SK-N-SH (cell line): ENCODE measurements at regions not wholly inside any gene's neighbourhood (a gene's known extent, or its start where the extent isn't known, plus 50 kb on each side); places are given as distances from the start of the nearest gene placed in this dataset.

Experiments used
- CTCF ChIA-PET: fragments of 300-600, 350-600 bp; formaldehyde crosslinking; extraction: SDS; loops from one replicate; lab custom pipeline; 2021; lab: Yijun Ruan, JAX
- POLR2A ChIA-PET: fragments of 350-600 bp; sonication (Branson Sonifier 250); formaldehyde crosslinking; extraction: SDS; loops from one replicate; lab custom pipeline; 2020; ENCODE audit warnings: antibody characterized with exemption, inconsistent platforms; lab: Yijun Ruan, JAX
- DNase-seq: peaks from one replicate; pipeline ENCODE4 v3.0.0; 2012
- H2AFZ ChIP-seq: fragments of 200-600 bp; sonication (generic); 2 replicates; pipeline ENCODE4 v1.8.1; 2016; ENCODE audit warnings: antibody characterized with exemption, mild to moderate bottlenecking, low read depth
- H3F3A ChIP-seq: fragments of 200-600 bp; sonication (generic); replicated peaks from 2 replicates; pipeline ENCODE3; 2016; ENCODE audit warnings: antibody characterized with exemption, mild to moderate bottlenecking; ENCODE audit not compliant: insufficient read depth
- H3K27ac ChIP-seq, 2 experiments: fragments of 200-500 bp in 1 of 2; fragments of 200-600 bp in 1 of 2; sonication (Bioruptor generic) in 1 of 2; sonication (generic), shearing (Covaris generic) in 1 of 2; 2 replicates each; pipeline versions ENCODE4 v1.5.1 to v1.6.1; 2014 to 2016; ENCODE audit warnings: low read depth in 2 of 2, inconsistent platforms in 1 of 2, low read length in 1 of 2, mild to moderate bottlenecking in 1 of 2, mixed read lengths in 1 of 2
- H3K27me3 ChIP-seq: fragments of 200-600 bp; sonication (generic), shearing (Covaris generic); 2 replicates; pipeline ENCODE4 v1.6.1; 2016; ENCODE audit warnings: mixed run types; ENCODE audit not compliant: insufficient read depth
- H3K36me3 ChIP-seq, 2 experiments: fragments of 200-500 bp in 1 of 2; fragments of 200-600 bp in 1 of 2; sonication (Bioruptor generic) in 1 of 2; sonication (generic) in 1 of 2; replicated peaks in 1 of 2; 2 replicates each; pipeline versions ENCODE3 to v1.5.1; 2014 to 2016; ENCODE audit warnings: low read length in 1 of 2, mild to moderate bottlenecking in 1 of 2; ENCODE audit not compliant: insufficient read depth in 2 of 2, control insufficient read depth in 1 of 2
- H3K4me1 ChIP-seq, 2 experiments: fragments of 200-500 bp in 1 of 2; fragments of 200-600 bp in 1 of 2; sonication (Bioruptor generic) in 1 of 2; sonication (generic), shearing (Covaris generic) in 1 of 2; 2 replicates each; pipeline versions ENCODE4 v1.5.1 to v1.6.1; 2014 to 2016; ENCODE audit warnings: low read depth in 1 of 2, low read length in 1 of 2, mixed run types in 1 of 2; ENCODE audit not compliant: insufficient read depth in 2 of 2, control insufficient read depth in 1 of 2
- H3K4me2 ChIP-seq: fragments of 200-600 bp; sonication (generic), shearing (Covaris generic); 2 replicates; pipeline ENCODE4 v1.6.1; 2017; ENCODE audit warnings: mixed run types
- H3K4me3 ChIP-seq, 2 experiments: fragments of 200-500 bp in 1 of 2; fragments of 200-600 bp in 1 of 2; sonication (Bioruptor generic) in 1 of 2; sonication (generic), shearing (Covaris generic) in 1 of 2; 2 replicates each; pipeline versions ENCODE4 v1.5.1 to v1.8.1; 2014 to 2016; ENCODE audit warnings: low read depth in 2 of 2, inconsistent platforms in 1 of 2, low read length in 1 of 2, mild to moderate bottlenecking in 1 of 2, mixed read lengths in 1 of 2, moderate library complexity in 1 of 2
- H3K79me2 ChIP-seq: fragments of 200-600 bp; sonication (generic); 2 replicates; pipeline ENCODE4 v1.8.1; 2017; ENCODE audit warnings: mild to moderate bottlenecking; ENCODE audit not compliant: insufficient read depth
- H3K9ac ChIP-seq: fragments of 200-600 bp; sonication (generic); 2 replicates; pipeline ENCODE4 v1.6.1; 2017; ENCODE audit warnings: mixed run types
- H3K9me2 ChIP-seq: fragments of 200-600 bp; sonication (generic); 2 replicates; pipeline ENCODE4 v1.6.1; 2017; ENCODE audit warnings: mixed run types
- H3K9me3 ChIP-seq: fragments of 200-600 bp; sonication (generic); 2 replicates; pipeline ENCODE4 v1.6.1; 2017; ENCODE audit warnings: mixed run types, mild to moderate bottlenecking, moderate library complexity
- H4K20me1 ChIP-seq: fragments of 200-600 bp; sonication (generic); 2 replicates; pipeline ENCODE4 v1.6.1; 2017; ENCODE audit warnings: mild to moderate bottlenecking, mixed run types; ENCODE audit not compliant: insufficient read depth
- ELF1 ChIP-seq: IDR thresholded peaks from 2 replicates; pipeline ENCODE4 v1.4.0; 2012
- EP300 ChIP-seq, 2 experiments: IDR thresholded peaks; 2 replicates each; pipeline versions ENCODE4 v1.4.0 to v1.6.1; 2012; ENCODE audit warnings: borderline replicate concordance in 1 of 2, low read depth in 1 of 2, low read length in 1 of 2
- EZH2phosphoT487 ChIP-seq: fragments of 200-600 bp; sonication (generic); IDR thresholded peaks from 2 replicates; pipeline ENCODE4 v1.6.1; 2017; ENCODE audit warnings: low read depth, mixed run types, mild to moderate bottlenecking, antibody characterized with exemption, moderate library complexity, borderline replicate concordance
- FOSL2 ChIP-seq: IDR thresholded peaks from 2 replicates; pipeline ENCODE4 v1.4.0; 2012; ENCODE audit warnings: low read depth, mild to moderate bottlenecking, moderate library complexity, borderline replicate concordance
- FOXJ3 ChIP-seq: sonication (generic); formaldehyde crosslinking; IDR thresholded peaks from 2 replicates; pipeline ENCODE4 v1.5.1; 2020; ENCODE audit warnings: mild to moderate bottlenecking, missing genetic modification reagents
- FOXM1 ChIP-seq: IDR thresholded peaks from 2 replicates; pipeline ENCODE4 v1.4.0; 2012; ENCODE audit warnings: low read depth, mild to moderate bottlenecking
- GATA2 ChIP-seq: sonication (generic); formaldehyde crosslinking; IDR thresholded peaks from 2 replicates; pipeline ENCODE4 v1.5.0; 2020; ENCODE audit warnings: mild to moderate bottlenecking, missing genetic modification reagents
- JUND ChIP-seq: IDR thresholded peaks from 2 replicates; pipeline ENCODE4 v1.4.0; 2012
- MEF2A ChIP-seq: IDR thresholded peaks from 2 replicates; pipeline ENCODE4 v1.4.0; 2012; ENCODE audit warnings: low read depth, borderline replicate concordance
- MXI1 ChIP-seq: IDR thresholded peaks from 2 replicates; pipeline ENCODE4 v1.6.1; 2012; ENCODE audit warnings: mild to moderate bottlenecking, low read depth, low read length, improper control_type of control experiment
- NRF1 ChIP-seq: IDR thresholded peaks from 2 replicates; pipeline ENCODE4 v1.6.1; 2012; ENCODE audit warnings: low read depth, mild to moderate bottlenecking, low read length
- POLR2AphosphoS5 ChIP-seq: IDR thresholded peaks from 2 replicates; pipeline ENCODE4 v1.6.1; 2012; ENCODE audit warnings: low read depth, low read length
- RCOR1 ChIP-seq: fragments of 150-350 bp; IDR thresholded peaks from 2 replicates; pipeline ENCODE4 v1.6.1; 2017; ENCODE audit warnings: antibody characterized with exemption, low read length
- SMC3 ChIP-seq: IDR thresholded peaks from 2 replicates; pipeline ENCODE4 v1.6.1; 2012; ENCODE audit warnings: low read depth, low read length, improper control_type of control experiment
- TAF1 ChIP-seq: IDR thresholded peaks from 2 replicates; pipeline ENCODE4 v1.6.1; 2012; ENCODE audit warnings: low read depth, mild to moderate bottlenecking, low read length, moderate library complexity, borderline replicate concordance
- WGBS: methylation state at CpG from one replicate; pipeline ENCODE4 v1.1.6; 2017; ENCODE audit warnings: low lambda C conversion rate; 5-methylcytosine and 5-hydroxymethylcytosine counted together
- TF ChIP-seq, protein P1 (sequence below): IDR thresholded peaks from 2 replicates; pipeline ENCODE4 v1.4.0; 2012; ENCODE audit warnings: low read depth, borderline replicate concordance
- TF ChIP-seq, protein P2 (sequence below): fragments of 150-350 bp; IDR thresholded peaks from 2 replicates; pipeline ENCODE4 v1.6.1; 2017; ENCODE audit warnings: antibody characterized with exemption, low read length, low read depth, borderline replicate concordance
- TF ChIP-seq, protein P3 (sequence below): fragments of 150-350 bp; IDR thresholded peaks from 2 replicates; pipeline ENCODE4 v1.6.1; 2016; ENCODE audit warnings: mild to moderate bottlenecking, low read depth, low read length
- TF ChIP-seq, protein P4 (sequence below): fragments of 200-600 bp; sonication (generic); IDR thresholded peaks from 2 replicates; pipeline ENCODE4 v1.6.1; 2017; ENCODE audit warnings: antibody characterized with exemption, mild to moderate bottlenecking, moderate library complexity
- TF ChIP-seq, protein P5 (sequence below): IDR thresholded peaks from 2 replicates; pipeline ENCODE4 v1.6.1; 2012; ENCODE audit warnings: mild to moderate bottlenecking, low read depth, low read length, moderate library complexity

DNA sequence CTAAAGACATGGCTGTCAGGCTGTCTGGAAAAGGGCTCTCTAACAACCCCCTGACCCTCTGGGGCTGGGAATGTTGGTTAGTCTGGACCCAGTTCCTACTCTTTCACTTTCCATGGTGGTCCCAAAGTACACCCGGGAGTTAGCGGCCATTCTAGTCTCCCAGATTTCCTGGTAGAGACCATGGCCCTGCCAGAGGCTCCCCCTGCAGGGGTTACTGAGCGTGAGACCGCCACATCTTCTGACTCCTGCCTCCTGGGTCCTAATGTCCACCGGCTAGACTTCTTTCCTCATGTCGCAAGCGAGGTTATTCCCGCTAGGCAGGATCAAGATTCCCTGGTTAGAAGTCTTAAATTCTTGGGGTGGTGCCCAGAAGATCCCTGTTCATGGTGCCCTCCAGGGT is 540.0 kb upstream of the ROBO1 start:
- POLR2A ChIA-PET = no interaction called here
- Histone ChIP-seq H4K20me1 (no peaks in the 10 kb centered on the region), H3K27ac (no peak overlapping the region), H3F3A (no peaks in the 10 kb centered on the region), H3K9me2 (no peaks in the 10 kb centered on the region), H2AFZ (no peak overlapping the region), H3K4me2 (no peak overlapping the region), H3K4me3 (no peak overlapping the region), H3K9me3 (no peaks in the 10 kb centered on the region), H3K79me2 (no peaks in the 10 kb centered on the region), H3K27me3 (no peaks in the 10 kb centered on the region), H3K36me3 (no peaks in the 10 kb centered on the region), H3K9ac (no peak overlapping the region), H3K4me1 (no peaks in the 10 kb centered on the region)
- no peak for TF ChIP-seq EP300 (IDR thresholded peaks at IDR 0.05; ENCODE audit: borderline replicate concordance in 1 of 2, low read depth in 1 of 2, low read length in 1 of 2)
- TF ChIP-seq JUND = no peak
- no peak for TF ChIP-seq ELF1
- TF ChIP-seq GATA2 (CRISPR knock-in tag) = no peak
- TF ChIP-seq MEF2A = no peak
- TF ChIP-seq RCOR1 = no peak
- TF ChIP-seq TAF1 = no peak
- TF ChIP-seq FOXJ3 (CRISPR knock-in tag) = no peak
- TF ChIP-seq, protein P1, sequence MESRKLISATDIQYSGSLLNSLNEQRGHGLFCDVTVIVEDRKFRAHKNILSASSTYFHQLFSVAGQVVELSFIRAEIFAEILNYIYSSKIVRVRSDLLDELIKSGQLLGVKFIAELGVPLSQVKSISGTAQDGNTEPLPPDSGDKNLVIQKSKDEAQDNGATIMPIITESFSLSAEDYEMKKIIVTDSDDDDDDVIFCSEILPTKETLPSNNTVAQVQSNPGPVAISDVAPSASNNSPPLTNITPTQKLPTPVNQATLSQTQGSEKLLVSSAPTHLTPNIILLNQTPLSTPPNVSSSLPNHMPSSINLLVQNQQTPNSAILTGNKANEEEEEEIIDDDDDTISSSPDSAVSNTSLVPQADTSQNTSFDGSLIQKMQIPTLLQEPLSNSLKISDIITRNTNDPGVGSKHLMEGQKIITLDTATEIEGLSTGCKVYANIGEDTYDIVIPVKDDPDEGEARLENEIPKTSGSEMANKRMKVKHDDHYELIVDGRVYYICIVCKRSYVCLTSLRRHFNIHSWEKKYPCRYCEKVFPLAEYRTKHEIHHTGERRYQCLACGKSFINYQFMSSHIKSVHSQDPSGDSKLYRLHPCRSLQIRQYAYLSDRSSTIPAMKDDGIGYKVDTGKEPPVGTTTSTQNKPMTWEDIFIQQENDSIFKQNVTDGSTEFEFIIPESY = no peak
- TF ChIP-seq SMC3 = no peak
- TF ChIP-seq, protein P2, sequence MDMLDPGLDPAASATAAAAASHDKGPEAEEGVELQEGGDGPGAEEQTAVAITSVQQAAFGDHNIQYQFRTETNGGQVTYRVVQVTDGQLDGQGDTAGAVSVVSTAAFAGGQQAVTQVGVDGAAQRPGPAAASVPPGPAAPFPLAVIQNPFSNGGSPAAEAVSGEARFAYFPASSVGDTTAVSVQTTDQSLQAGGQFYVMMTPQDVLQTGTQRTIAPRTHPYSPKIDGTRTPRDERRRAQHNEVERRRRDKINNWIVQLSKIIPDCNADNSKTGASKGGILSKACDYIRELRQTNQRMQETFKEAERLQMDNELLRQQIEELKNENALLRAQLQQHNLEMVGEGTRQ = no peak
- TF ChIP-seq, protein P3, sequence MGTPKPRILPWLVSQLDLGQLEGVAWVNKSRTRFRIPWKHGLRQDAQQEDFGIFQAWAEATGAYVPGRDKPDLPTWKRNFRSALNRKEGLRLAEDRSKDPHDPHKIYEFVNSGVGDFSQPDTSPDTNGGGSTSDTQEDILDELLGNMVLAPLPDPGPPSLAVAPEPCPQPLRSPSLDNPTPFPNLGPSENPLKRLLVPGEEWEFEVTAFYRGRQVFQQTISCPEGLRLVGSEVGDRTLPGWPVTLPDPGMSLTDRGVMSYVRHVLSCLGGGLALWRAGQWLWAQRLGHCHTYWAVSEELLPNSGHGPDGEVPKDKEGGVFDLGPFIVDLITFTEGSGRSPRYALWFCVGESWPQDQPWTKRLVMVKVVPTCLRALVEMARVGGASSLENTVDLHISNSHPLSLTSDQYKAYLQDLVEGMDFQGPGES = no peak
- no peak for TF ChIP-seq POLR2AphosphoS5
- TF ChIP-seq MXI1 = no peak
- no peak for TF ChIP-seq FOSL2
- TF ChIP-seq, protein P4, sequence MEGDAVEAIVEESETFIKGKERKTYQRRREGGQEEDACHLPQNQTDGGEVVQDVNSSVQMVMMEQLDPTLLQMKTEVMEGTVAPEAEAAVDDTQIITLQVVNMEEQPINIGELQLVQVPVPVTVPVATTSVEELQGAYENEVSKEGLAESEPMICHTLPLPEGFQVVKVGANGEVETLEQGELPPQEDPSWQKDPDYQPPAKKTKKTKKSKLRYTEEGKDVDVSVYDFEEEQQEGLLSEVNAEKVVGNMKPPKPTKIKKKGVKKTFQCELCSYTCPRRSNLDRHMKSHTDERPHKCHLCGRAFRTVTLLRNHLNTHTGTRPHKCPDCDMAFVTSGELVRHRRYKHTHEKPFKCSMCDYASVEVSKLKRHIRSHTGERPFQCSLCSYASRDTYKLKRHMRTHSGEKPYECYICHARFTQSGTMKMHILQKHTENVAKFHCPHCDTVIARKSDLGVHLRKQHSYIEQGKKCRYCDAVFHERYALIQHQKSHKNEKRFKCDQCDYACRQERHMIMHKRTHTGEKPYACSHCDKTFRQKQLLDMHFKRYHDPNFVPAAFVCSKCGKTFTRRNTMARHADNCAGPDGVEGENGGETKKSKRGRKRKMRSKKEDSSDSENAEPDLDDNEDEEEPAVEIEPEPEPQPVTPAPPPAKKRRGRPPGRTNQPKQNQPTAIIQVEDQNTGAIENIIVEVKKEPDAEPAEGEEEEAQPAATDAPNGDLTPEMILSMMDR = no peak
- TF ChIP-seq EZH2phosphoT487 = no peak
- TF ChIP-seq, protein P5, sequence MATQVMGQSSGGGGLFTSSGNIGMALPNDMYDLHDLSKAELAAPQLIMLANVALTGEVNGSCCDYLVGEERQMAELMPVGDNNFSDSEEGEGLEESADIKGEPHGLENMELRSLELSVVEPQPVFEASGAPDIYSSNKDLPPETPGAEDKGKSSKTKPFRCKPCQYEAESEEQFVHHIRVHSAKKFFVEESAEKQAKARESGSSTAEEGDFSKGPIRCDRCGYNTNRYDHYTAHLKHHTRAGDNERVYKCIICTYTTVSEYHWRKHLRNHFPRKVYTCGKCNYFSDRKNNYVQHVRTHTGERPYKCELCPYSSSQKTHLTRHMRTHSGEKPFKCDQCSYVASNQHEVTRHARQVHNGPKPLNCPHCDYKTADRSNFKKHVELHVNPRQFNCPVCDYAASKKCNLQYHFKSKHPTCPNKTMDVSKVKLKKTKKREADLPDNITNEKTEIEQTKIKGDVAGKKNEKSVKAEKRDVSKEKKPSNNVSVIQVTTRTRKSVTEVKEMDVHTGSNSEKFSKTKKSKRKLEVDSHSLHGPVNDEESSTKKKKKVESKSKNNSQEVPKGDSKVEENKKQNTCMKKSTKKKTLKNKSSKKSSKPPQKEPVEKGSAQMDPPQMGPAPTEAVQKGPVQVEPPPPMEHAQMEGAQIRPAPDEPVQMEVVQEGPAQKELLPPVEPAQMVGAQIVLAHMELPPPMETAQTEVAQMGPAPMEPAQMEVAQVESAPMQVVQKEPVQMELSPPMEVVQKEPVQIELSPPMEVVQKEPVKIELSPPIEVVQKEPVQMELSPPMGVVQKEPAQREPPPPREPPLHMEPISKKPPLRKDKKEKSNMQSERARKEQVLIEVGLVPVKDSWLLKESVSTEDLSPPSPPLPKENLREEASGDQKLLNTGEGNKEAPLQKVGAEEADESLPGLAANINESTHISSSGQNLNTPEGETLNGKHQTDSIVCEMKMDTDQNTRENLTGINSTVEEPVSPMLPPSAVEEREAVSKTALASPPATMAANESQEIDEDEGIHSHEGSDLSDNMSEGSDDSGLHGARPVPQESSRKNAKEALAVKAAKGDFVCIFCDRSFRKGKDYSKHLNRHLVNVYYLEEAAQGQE = no peak
- TF ChIP-seq FOXM1 = no peak
- TF ChIP-seq NRF1 = no peak
- no peak for DNase-seq
- 60% methylated on average over 7 of the region's 8 CpGs for WGBS
- CTCF ChIA-PET = no interaction called here
